ENCODE measurements at regions not wholly inside any gene's neighbourhood (a gene's known extent, or its start where the extent isn't known, plus 50 kb on each side); places are given as distances from the start of the nearest gene placed in this dataset.

- peak; percentile 69 for TF ChIP-seq XRCC5 (optimal IDR thresholded peaks at IDR 0.05; ENCODE audit: low read length)
- 0 out of 2 replicates have a peak, but pooled peaks have one; percentile 39 for TF ChIP-seq REPIN1 (CRISPR knock-in tag; IDR thresholded peaks at IDR 0.05; ENCODE audit: borderline replicate concordance, low read depth)
- no peak for TF ChIP-seq ZNF260 (CRISPR knock-in tag; IDR thresholded peaks at IDR 0.05; ENCODE audit: borderline replicate concordance, low read depth)
- peak; percentile 31; the same call in 1 of the 2 replicates for TF ChIP-seq ZNF614 (CRISPR knock-in tag; IDR thresholded peaks at IDR 0.05; ENCODE audit: borderline replicate concordance)
- no peak for TF ChIP-seq GLMP (CRISPR knock-in tag; IDR thresholded peaks at IDR 0.05; ENCODE audit: borderline replicate concordance)
- TF ChIP-seq MEIS2 (CRISPR knock-in tag; IDR thresholded peaks at IDR 0.05): no peak
- 0 out of 2 replicates have a peak, but pooled peaks have one; percentile 24 for TF ChIP-seq ELF3 (CRISPR knock-in tag; IDR thresholded peaks at IDR 0.05)
- TF ChIP-seq ZNF761 (CRISPR knock-in tag; conservative IDR thresholded peaks at IDR 0.05): no peak
- TF ChIP-seq ZFP62 (CRISPR knock-in tag; IDR thresholded peaks at IDR 0.05): no peak
- no peak for TF ChIP-seq ZNF432 (CRISPR knock-in tag; IDR thresholded peaks at IDR 0.05; ENCODE audit: borderline replicate concordance)
- TF ChIP-seq ZNF501 (CRISPR knock-in tag; IDR thresholded peaks at IDR 0.05): no peak
- 0 out of 2 replicates have a peak, but pooled peaks have one; percentile 14 for TF ChIP-seq MIXL1 (CRISPR knock-in tag; IDR thresholded peaks at IDR 0.05)
- TF ChIP-seq KDM2A (CRISPR knock-in tag; IDR thresholded peaks at IDR 0.05; ENCODE audit: borderline replicate concordance, low read depth): peak; percentile 73; the same call in 1 of the 2 replicates
- TF ChIP-seq JARID2 (CRISPR knock-in tag; IDR thresholded peaks at IDR 0.05; ENCODE audit: insufficient replicate concordance): no peak
- TF ChIP-seq SMC3 (IDR thresholded peaks at IDR 0.05; ENCODE audit: low read length): peak; percentile 81
- TF ChIP-seq ZNF207 (IDR thresholded peaks at IDR 0.05; ENCODE audit: borderline replicate concordance): no peak
- TF ChIP-seq, protein P1, sequence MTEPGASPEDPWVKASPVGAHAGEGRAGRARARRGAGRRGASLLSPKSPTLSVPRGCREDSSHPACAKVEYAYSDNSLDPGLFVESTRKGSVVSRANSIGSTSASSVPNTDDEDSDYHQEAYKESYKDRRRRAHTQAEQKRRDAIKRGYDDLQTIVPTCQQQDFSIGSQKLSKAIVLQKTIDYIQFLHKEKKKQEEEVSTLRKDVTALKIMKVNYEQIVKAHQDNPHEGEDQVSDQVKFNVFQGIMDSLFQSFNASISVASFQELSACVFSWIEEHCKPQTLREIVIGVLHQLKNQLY (CRISPR knock-in tag; IDR thresholded peaks at IDR 0.05): no peak
- 0 out of 2 replicates have a peak, but pooled peaks have one; percentile 12 for TF ChIP-seq PATZ1 (CRISPR knock-in tag; IDR thresholded peaks at IDR 0.05)
- TF ChIP-seq NFIC (IDR thresholded peaks at IDR 0.05; ENCODE audit: low read length): no peak
- TF ChIP-seq MXD4 (CRISPR knock-in tag; IDR thresholded peaks at IDR 0.05): no peak; the same call in 1 of the 2 replicates
- no peak for TF ChIP-seq JUNB (CRISPR knock-in tag; IDR thresholded peaks at IDR 0.05; ENCODE audit: borderline replicate concordance)
- TF ChIP-seq ZSCAN9 (CRISPR knock-in tag; IDR thresholded peaks at IDR 0.05; ENCODE audit: borderline replicate concordance): 0 out of 2 replicates have a peak, but pooled peaks have one; percentile 73
- TF ChIP-seq ZNF772 (CRISPR knock-in tag; IDR thresholded peaks at IDR 0.05): 0 out of 2 replicates have a peak, but pooled peaks have one; percentile 53
- TF ChIP-seq ZNF451 (CRISPR knock-in tag; IDR thresholded peaks at IDR 0.05): peak; percentile 62; the same call in 1 of the 2 replicates
- peak; percentile 78 for TF ChIP-seq CEBPB (IDR thresholded peaks at IDR 0.05; ENCODE audit: borderline replicate concordance, low read depth, low read length)
- no peak for TF ChIP-seq ZFP90 (CRISPR knock-in tag; IDR thresholded peaks at IDR 0.05; ENCODE audit: borderline replicate concordance)
- TF ChIP-seq FOXK1 (CRISPR knock-in tag; IDR thresholded peaks at IDR 0.05; ENCODE audit: borderline replicate concordance, low read depth): 0 out of 2 replicates have a peak, but pooled peaks have one; percentile 18
These were observed 60.4 kb upstream of the OLFM4 start (continued) for GRCh38 chr13:52968074-52968700.

Data from HepG2 (cell line).